ENCODE measurements at regions not wholly inside any gene's neighbourhood (a gene's known extent, or its start where the extent isn't known, plus 50 kb on each side); places are given as distances from the start of the nearest gene placed in this dataset.

- Histone ChIP-seq H2AFZ (ENCODE audit: low read depth, low read length, poor library complexity, severe bottlenecking) (no peak overlapping the region), H3K79me2 (ENCODE audit: insufficient read depth, low read length) (no peaks in the 10 kb centered on the region), H3K4me3 (replicated peaks in 1 of 2; ENCODE audit: low read depth in 1 of 2, low read length in 2 of 2) (no peak overlapping the region), H3K9ac (ENCODE audit: low read length) (no peak overlapping the region), H4K20me1 (ENCODE audit: insufficient read depth) (no peaks in the 10 kb centered on the region), H3K4me2 (ENCODE audit: low read length) (no peak overlapping the region), H3K9me2 (ENCODE audit: insufficient read depth) (no peaks in the 10 kb centered on the region), H3K9me3 (ENCODE audit: control insufficient read depth in 1 of 2, insufficient read depth in 1 of 2, low read depth in 1 of 2, low read length in 2 of 2) (no peaks in the 10 kb centered on the region), H3K27me3 (ENCODE audit: insufficient read depth, low read length) (no peaks in the 10 kb centered on the region), H3K4me1 (ENCODE audit: control insufficient read depth in 1 of 2, insufficient read depth in 2 of 2, low read length in 2 of 2) (no peaks in the 10 kb centered on the region), H3K27ac (ENCODE audit: low read depth, low read length) (no peak overlapping the region), H3K36me3 (ENCODE audit: control insufficient read depth in 1 of 2, insufficient read depth in 2 of 2, low read length in 2 of 2) (no peaks in the 10 kb centered on the region)
- TF ChIP-seq RAD21 (IDR thresholded peaks at IDR 0.05; ENCODE audit: low read depth) (no peak), EGR1 (IDR thresholded peaks at IDR 0.05; ENCODE audit: low read depth) (no peak), CTCF (IDR thresholded peaks at IDR 0.05 in 2 of 3, conservative IDR thresholded peaks at IDR 0.05 in 1 of 3; ENCODE audit: borderline replicate concordance in 1 of 3, insufficient read depth in 1 of 3, low read depth in 2 of 3, low read length in 2 of 3) (no peak), EZH2phosphoT487 (IDR thresholded peaks at IDR 0.05; ENCODE audit: borderline replicate concordance) (no peak), ELF1 (IDR thresholded peaks at IDR 0.05; ENCODE audit: borderline replicate concordance, low read depth) (no peak), ZNF274 (IDR thresholded peaks at IDR 0.05; ENCODE audit: low read depth, low read length) (no peak), SRF (IDR thresholded peaks at IDR 0.05; ENCODE audit: low read depth) (no peak), CEBPB (IDR thresholded peaks at IDR 0.05; ENCODE audit: low read depth) (no peak), MAX (IDR thresholded peaks at IDR 0.05) (no peak), ATF3 (IDR thresholded peaks at IDR 0.05) (no peak), SP1 (IDR thresholded peaks at IDR 0.05; ENCODE audit: low read depth) (no peak)
- ChIA-PET RAD21 (ENCODE audit: low non-redundant PET in 1 of 2, low total read pairs in 2 of 2, uncharacterized antibody in 2 of 2, unreplicated experiment in 2 of 2) (no interaction called here), CTCF (no interaction called here), POLR2A (no interaction called here)
- intact Hi-C loops (cut with micrococcal nuclease): no loop called here
- no peak for ATAC-seq
- BruUV-seq (replicated peaks): no TSS peak
- DNase-seq (ENCODE audit: low read depth, low spot score): no peak
These were observed 53.9 kb upstream of the GALNTL6 start for GRCh38 chr4:171759274-171759673.
